Heart right ventricle (tissue), 16 donors: ENCODE measurements at regions not wholly inside any gene's neighbourhood (a gene's known extent, or its start where the extent isn't known, plus 50 kb on each side); places are given as distances from the start of the nearest gene placed in this dataset.

ENCODE experiments used
- ATAC-seq, 8 donors: fragments of 200-7000 bp; cut with Tn5 transposase; one replicate each; pipeline ENCODE4 v1.9.1; 2020; ENCODE audit warnings: mild to moderate bottlenecking in 8 of 8, moderate library complexity in 8 of 8, moderate number of reproducible peaks in 1 of 8
- DNase-seq, 2 donors: peaks; one replicate each; pipeline ENCODE4 v3.0.0-alpha.2; 2020
- H3K27ac ChIP-seq, 10 donors: fragments of 200-600 bp; sonication (generic) in 2 of 10; one replicate each; pipeline versions ENCODE4 v1.5.0 to v1.8.0; 2020 to 2022; ENCODE audit warnings: mild to moderate bottlenecking in 3 of 10
- H3K27me3 ChIP-seq, 7 donors: fragments of 200-600 bp; one replicate each; pipeline ENCODE4 v1.8.0; 2021 to 2022; ENCODE audit warnings: mild to moderate bottlenecking in 2 of 7
- H3K36me3 ChIP-seq, 9 donors: fragments of 200-600 bp; sonication (generic) in 1 of 9; one replicate each; pipeline versions ENCODE4 v1.5.0 to v1.8.0; 2020 to 2022; ENCODE audit warnings: mild to moderate bottlenecking in 2 of 9
- H3K4me1 ChIP-seq, 9 donors: fragments of 200-600 bp; sonication (generic) in 1 of 9; one replicate each; pipeline versions ENCODE4 v1.5.0 to v1.8.0; 2020 to 2022; ENCODE audit warnings: mild to moderate bottlenecking in 4 of 9
- H3K4me3 ChIP-seq, 10 donors: fragments of 200-600 bp; sonication (generic) in 2 of 10; one replicate each; pipeline versions ENCODE4 v1.5.0 to v1.8.0; 2020 to 2022; ENCODE audit warnings: mild to moderate bottlenecking in 7 of 10, moderate library complexity in 2 of 10
- H3K9me3 ChIP-seq, 11 donors: fragments of 200-600 bp in 10 of 11; sonication (generic) in 2 of 11; one replicate each; pipeline versions ENCODE4 v1.5.0 to v1.8.0; 2013 to 2022; ENCODE audit warnings: mild to moderate bottlenecking in 2 of 11, control low read depth in 1 of 11, moderate library complexity in 1 of 11
- CTCF ChIP-seq, 9 donors: fragments of 200-600 bp; sonication (generic) in 2 of 9; IDR thresholded peaks; one replicate each; pipeline versions ENCODE4 v1.5.0 to v1.8.0; 2021 to 2022; ENCODE audit warnings: antibody characterized with exemption in 9 of 9, mild to moderate bottlenecking in 5 of 9, moderate library complexity in 1 of 9
- WGBS, 2 donors: extraction: QIAGEN DNeasy Blood & Tissue Kit; methylation state at CpG; one replicate each; pipeline ENCODE4 v1.1.7; 2013; ENCODE audit warnings: inconsistent platforms in 1 of 2; 5-methylcytosine and 5-hydroxymethylcytosine counted together
- intact Hi-C, 10 donors: fragments of 100-400 bp; cut with DNase I; formaldehyde crosslinking; loops; one replicate each; pipeline versions ENCODE4 v1.11.1 to v1.14.2; 2022
- donor health status: Arrhythmogenic right ventricular cardiomyopathy.
- donor health status: ischemic (EF 13 %, LVEDD 7.1; RV severe dilation, severe dysfunction).
- donor health status: healthy with polysubstance abuse.
- donor health status: DM: no; HTN: yes; CAD: no.
- donor health status: DM: no; HTN: no; CAD: no.
- donor health status: ischemic (EF 25% LVEDD 6.9; RV normal size, moderate dysfunction).
- donor health status: ischemic (EF 25% LVEDD 5.7; RV mildly dilated, moderate dysfunction).
- donor health status: healthy.
- donor health status: DM: yes; HTN: yes; CAD: no.
- donor health status: Ischemic cardiomyopathy.
- donor health status: ischemic (EF 35%, LVEDD 5.7; RV mildly dilated, moderate dysfunction).
- donor health status: nonischemic (EF 11% LVEDD 7.7; RV severe dilation, severe dysfunction).
- donor health status: DM: yes; HTN: yes; CAD: no.
- donor health status: PGD.
- donor health status: ischemic (EF 29% LVEDD 5.4; RV normal size, mild dysfunction).
- donor health status: nonischemic (EF 23%, LVEDD 6.1; RV moderate dilation, normal function).

- Histone ChIP-seq H3K27me3 (peaks cover 0 to 27% (median 5%) of the 10 kb centered on the region in 7 donors), H3K36me3 (no peaks in the 10 kb centered on the region), H3K9me3 (no peaks in the 10 kb centered on the region), H3K27ac (peak overlapping the region in 3 of 10 donors; percentile 31 to 47 (median 35)), H3K4me1 (peaks cover 0 to 4% (median 0%) of the 10 kb centered on the region in 9 donors), H3K4me3 (no peak overlapping the region)
- ATAC-seq (peak in 7 of 8 donors; percentile 51 to 91 (median 72)), DNase-seq (peak in 1 of 2 donors; percentile 20)
- TF ChIP-seq CTCF (IDR thresholded peaks at IDR 0.05) = no peak
- intact Hi-C loops = loop anchor here in 6 of 10 donors (5.0 to 10.0 kb wide), 5 partner anchors 564 to 1564 kb away; no protein-coding TSS in a partner anchor
- 82 to 85% methylated on average over 14 of the region's 14 CpGs for WGBS, 2 donors
Observed at GRCh38 chr6:168950858-168951214, 302.8 kb downstream of the THBS2 start.

- Histone ChIP-seq H3K27me3 (peaks cover 0 to 27% (median 5%) of the 10 kb centered on the region in 7 donors), H3K4me3 (no peak overlapping the region), H3K9me3 (no peaks in the 10 kb centered on the region), H3K36me3 (no peaks in the 10 kb centered on the region), H3K27ac (no peak overlapping the region), H3K4me1 (peaks cover 0 to 4% (median 0%) of the 10 kb centered on the region in 9 donors)
- DNase-seq (peak in 1 of 2 donors; percentile 11), ATAC-seq (peak in 5 of 8 donors; percentile 17 to 63 (median 49))
- intact Hi-C loops = loop anchor here in 6 of 10 donors (5.0 to 10.0 kb wide), 5 partner anchors 565 to 1565 kb away; no protein-coding TSS in a partner anchor
- no peak for TF ChIP-seq CTCF (IDR thresholded peaks at IDR 0.05)
- WGBS, 2 donors = 69 to 74% methylated on average over 10 of the region's 10 CpGs
Observed at GRCh38 chr6:168949981-168950857, 303.4 kb downstream of the THBS2 start.

- ATAC-seq (no peak), DNase-seq (no peak)
- Histone ChIP-seq H3K4me1 (peaks cover 0 to 4% (median 0%) of the 10 kb centered on the region in 9 donors), H3K9me3 (no peaks in the 10 kb centered on the region), H3K27ac (no peak overlapping the region), H3K27me3 (peaks cover 0 to 27% (median 5%) of the 10 kb centered on the region in 7 donors), H3K36me3 (no peaks in the 10 kb centered on the region), H3K4me3 (no peak overlapping the region)
- intact Hi-C loops = no loop called here
- 84 to 87% methylated on average over 4 of the region's 4 CpGs for WGBS, 2 donors
- TF ChIP-seq CTCF (IDR thresholded peaks at IDR 0.05) = no peak
Observed at GRCh38 chr6:168948990-168949531, 304.6 kb downstream of the THBS2 start.

GRCh38 chr6:168948002-168948401, 305.6 kb downstream of the THBS2 start:
- WGBS, 2 donors = 66 to 78% methylated on average over 6 of the region's 6 CpGs
- H3K27ac ChIP-seq = no peak overlapping the region
- DNase-seq (no peak), ATAC-seq (no peak)
- H3K9me3 ChIP-seq = no peaks in the 10 kb centered on the region
- no peak overlapping the region for H3K4me3 ChIP-seq
- H3K36me3 ChIP-seq = no peaks in the 10 kb centered on the region
- intact Hi-C loops = no loop called here
- H3K27me3 ChIP-seq = peaks cover 0 to 25% (median 1%) of the 10 kb centered on the region in 7 donors
- TF ChIP-seq CTCF (IDR thresholded peaks at IDR 0.05) = no peak
- peaks cover 0 to 4% (median 0%) of the 10 kb centered on the region in 9 donors for H3K4me1 ChIP-seq
